Activated CD8-positive, alpha-beta memory T cell treated with anti-CD3 and anti-CD28 coated beads for 4 hours (primary cell): ENCODE measurements at regions not wholly inside any gene's neighbourhood (a gene's known extent, or its start where the extent isn't known, plus 50 kb on each side); places are given as distances from the start of the nearest gene placed in this dataset.

Source experiments
- DNase-seq, 2 donors: peaks; one replicate each; pipeline ENCODE4 v3.0.0-alpha.2; 2020; ENCODE audit warnings: low read depth in 2 of 2

GRCh38 chr1:5427026-5427613, 565.1 kb downstream of the NPHP4 start:
- DNase-seq, result no peak

GRCh38 chr1:5424802-5425703, 567.2 kb downstream of the NPHP4 start:
- DNase-seq, result no peak

- no peak for DNase-seq
Measured at GRCh38 chr1:5423109-5423508, 569.1 kb downstream of the NPHP4 start.

GRCh38 chr1:5419501-5419900, 572.7 kb downstream of the NPHP4 start:
- no peak for DNase-seq

- DNase-seq, result no peak
Measured at GRCh38 chr1:5416518-5416917, 575.7 kb downstream of the NPHP4 start.

GRCh38 chr1:5415606-5416005, 576.6 kb downstream of the NPHP4 start:
- no peak for DNase-seq

- no peak for DNase-seq
Measured at GRCh38 chr1:5410652-5411051, 581.6 kb downstream of the NPHP4 start.

- no peak for DNase-seq
Measured at GRCh38 chr1:5408401-5408800, 583.8 kb downstream of the NPHP4 start.

- DNase-seq, result no peak
Measured at GRCh38 chr1:5405263-5405662, 587.0 kb downstream of the NPHP4 start.

GRCh38 chr1:5404412-5405203, 587.6 kb downstream of the NPHP4 start:
- DNase-seq, result no peak

GRCh38 chr1:5403935-5404334, 588.3 kb downstream of the NPHP4 start:
- no peak for DNase-seq

GRCh38 chr1:5402618-5403017, 589.6 kb downstream of the NPHP4 start:
- no peak for DNase-seq

- no peak for DNase-seq
Measured at GRCh38 chr1:5399771-5400170, 592.5 kb downstream of the NPHP4 start.

GRCh38 chr1:5396593-5396992, 595.6 kb downstream of the NPHP4 start:
- DNase-seq, result no peak

GRCh38 chr1:5394111-5394510, 598.1 kb downstream of the NPHP4 start:
- DNase-seq, result no peak

- DNase-seq, result no peak
Measured at GRCh38 chr1:5393603-5394002, 598.6 kb downstream of the NPHP4 start.

- no peak for DNase-seq
Measured at GRCh38 chr1:5393146-5393545, 599.1 kb downstream of the NPHP4 start.

- DNase-seq, result no peak
Measured at GRCh38 chr1:5391725-5392124, 600.5 kb downstream of the NPHP4 start.

GRCh38 chr1:5390504-5390903, 601.7 kb downstream of the NPHP4 start:
- DNase-seq, result no peak

- no peak for DNase-seq
Measured at GRCh38 chr1:5389101-5389885, 602.9 kb downstream of the NPHP4 start.

GRCh38 chr1:5388622-5389021, 603.6 kb downstream of the NPHP4 start:
- DNase-seq, result no peak

- no peak for DNase-seq
Measured at GRCh38 chr1:5386371-5386770, 605.9 kb downstream of the NPHP4 start.
